Right lobe of liver (tissue), 6 donors: ENCODE measurements at regions not wholly inside any gene's neighbourhood (a gene's known extent, or its start where the extent isn't known, plus 50 kb on each side); places are given as distances from the start of the nearest gene placed in this dataset.
"Not testable (repeated sequence)": the region's sequence is repeated elsewhere in the genome, so short reads cannot be mapped to it uniquely, and the experiment has no call there.

Experiments
- ATAC-seq, 4 donors: fragments of 200-7000 bp; cut with Tn5 transposase; one replicate each; pipeline ENCODE4 v1.9.1; 2020; ENCODE audit warnings: mild to moderate bottlenecking in 4 of 4, moderate library complexity in 4 of 4
- DNase-seq, 3 donors: peaks; one replicate each; pipeline ENCODE4 v3.0.0-alpha.2; 2020
- H3K27ac ChIP-seq, 3 donors: fragments of 200-600 bp; one replicate each; pipeline ENCODE4 v1.8.0; 2022
- H3K27me3 ChIP-seq, 2 donors: fragments of 200-600 bp; one replicate each; pipeline ENCODE4 v1.8.0; 2022
- H3K36me3 ChIP-seq, 4 donors: fragments of 200-600 bp; sonication (generic) in 1 of 4; one replicate each; pipeline versions ENCODE4 v1.5.1 to v1.8.0; 2017 to 2022; ENCODE audit warnings: control low read depth in 1 of 4
- H3K4me1 ChIP-seq, 4 donors: fragments of 200-600 bp; sonication (generic) in 1 of 4; one replicate each; pipeline versions ENCODE4 v1.5.1 to v1.8.0; 2017 to 2022; ENCODE audit warnings: control low read depth in 1 of 4
- H3K4me3 ChIP-seq, 3 donors: fragments of 200-600 bp; one replicate each; pipeline ENCODE4 v1.8.0; 2022
- H3K9me3 ChIP-seq, 4 donors: fragments of 200-600 bp; sonication (generic) in 1 of 4; one replicate each; pipeline versions ENCODE4 v1.5.1 to v1.8.0; 2017 to 2022; ENCODE audit warnings: control low read depth in 1 of 4
- CTCF ChIP-seq, 4 donors: fragments of 200-600 bp in 3 of 4; fragments of 450-650 bp in 1 of 4; IDR thresholded peaks; one replicate each; pipeline versions ENCODE4 v1.5.1 to v1.8.0; 2016 to 2022; ENCODE audit warnings: antibody characterized with exemption in 4 of 4, mild to moderate bottlenecking in 2 of 4
- POLR2A ChIP-seq: fragments of 450-650 bp; IDR thresholded peaks from one replicate; pipeline ENCODE4 v1.6.1; 2017; ENCODE audit warnings: antibody characterized with exemption, mild to moderate bottlenecking
- WGBS: methylation state at CpG from one replicate; pipeline ENCODE4 v1.1.6; 2018; ENCODE audit warnings: low coverage, low lambda C conversion rate; ENCODE audit not compliant: insufficient coverage; ENCODE audit errors: missing lambda C conversion rate; 5-methylcytosine and 5-hydroxymethylcytosine counted together
- intact Hi-C, 2 donors: fragments of 100-400 bp; cut with DNase I; formaldehyde crosslinking; loops; one replicate each; pipeline versions ENCODE4 v1.11.2 to v1.14.1; 2022
- donor health status: DM: no; HTN: yes; CAD: no.
- donor health status: DM: no; HTN: no; CAD: no.
- donor health status: DM: no; HTN: no; CAD: no.
- donor health status: DM: no; HTN: yes; CAD: no.
- donor health status: DM: no; HTN: yes; CAD: no.

- Histone ChIP-seq H3K9me3 (no peaks in the 10 kb centered on the region), H3K27ac (no peak overlapping the region), H3K4me3 (no peak overlapping the region), H3K4me1 (no peaks in the 10 kb centered on the region), H3K27me3 (no peaks in the 10 kb centered on the region), H3K36me3 (no peaks in the 10 kb centered on the region)
- ATAC-seq (no peak), DNase-seq (no peak)
- WGBS: 70% methylated on average over 3 of the region's 3 CpGs
- TF ChIP-seq CTCF (IDR thresholded peaks at IDR 0.05): no peak
- no peak for TF ChIP-seq POLR2A
- intact Hi-C loops: no loop called here
Observed at GRCh38 chr12:22130671-22131070, 84.7 kb downstream of the CMAS start.

- H3K4me1 ChIP-seq, ATAC-seq, H3K27ac ChIP-seq, DNase-seq, H3K27me3 ChIP-seq, H3K4me3 ChIP-seq, H3K36me3 ChIP-seq, intact Hi-C loops, H3K9me3 ChIP-seq: not testable (repeated sequence)
- 76% methylated on average over 5 of the region's 21 CpGs for WGBS
Observed at GRCh38 chr12:22136604-22137117, 90.6 kb downstream of the CMAS start.
